Bronchial epithelial cell (primary cell): ENCODE measurements at regions not wholly inside any gene's neighbourhood (a gene's known extent, or its start where the extent isn't known, plus 50 kb on each side); places are given as distances from the start of the nearest gene placed in this dataset.

Experiments used
- DNase-seq: peaks from one replicate; pipeline ENCODE4 v3.0.0-alpha.2; 2010; ENCODE audit warnings: low read depth
- FAIRE-seq: peaks from 2 replicates; lab custom pipeline; 2011; peaks lifted over from hg19 to GRCh38; lab: Jason Lieb, UNC
- H3K27me3 ChIP-seq: 2 replicates; pipeline ENCODE4 v1.5.1; 2011; ENCODE audit warnings: low read length; ENCODE audit not compliant: control insufficient read depth, insufficient read depth
- H3K36me3 ChIP-seq: 2 replicates; pipeline ENCODE4 v1.5.1; 2011; ENCODE audit warnings: low read length; ENCODE audit not compliant: control insufficient read depth, insufficient read depth
- H3K4me3 ChIP-seq: 2 replicates; pipeline ENCODE4 v1.5.1; 2011; ENCODE audit warnings: mild to moderate bottlenecking, low read depth, low read length, control low read depth
- CTCF ChIP-seq: IDR thresholded peaks from 2 replicates; pipeline ENCODE4 v1.5.1; 2011; ENCODE audit warnings: mild to moderate bottlenecking, moderate library complexity, low read length, control low read depth, inconsistent platforms; ENCODE audit not compliant: insufficient read depth, severe bottlenecking

- FAIRE-seq (no peak), DNase-seq (no peak)
- Histone ChIP-seq H3K27me3 (no peaks in the 10 kb centered on the region), H3K36me3 (no peaks in the 10 kb centered on the region), H3K4me3 (no peak overlapping the region)
- no peak for TF ChIP-seq CTCF
Observed at GRCh38 chr12:77535734-77536133, 295.0 kb upstream of the NAV3 start.

GRCh38 chr12:77531912-77532311 is 298.8 kb upstream of the NAV3 start:
- Histone ChIP-seq H3K4me3 (no peak overlapping the region), H3K27me3 (no peaks in the 10 kb centered on the region), H3K36me3 (no peaks in the 10 kb centered on the region)
- FAIRE-seq (no peak), DNase-seq (no peak)
- no peak for TF ChIP-seq CTCF

- TF ChIP-seq CTCF = no peak
- H3K4me3 ChIP-seq = no peak overlapping the region
- FAIRE-seq = no peak
Observed at GRCh38 chr12:77522247-77522646, 308.4 kb upstream of the NAV3 start.

GRCh38 chr12:77521508-77522115 is 309.1 kb upstream of the NAV3 start:
- no peak for TF ChIP-seq CTCF
- FAIRE-seq (no peak), DNase-seq (no peak)
- Histone ChIP-seq H3K27me3 (no peaks in the 10 kb centered on the region), H3K36me3 (no peaks in the 10 kb centered on the region), H3K4me3 (no peak overlapping the region)

More at GRCh38 chr12:77522247-77522646, 308.4 kb upstream of the NAV3 start:
- Histone ChIP-seq H3K27me3 (no peaks in the 10 kb centered on the region), H3K36me3 (no peaks in the 10 kb centered on the region)
- DNase-seq = no peak

GRCh38 chr12:77514511-77514910 is 316.2 kb upstream of the NAV3 start:
- TF ChIP-seq CTCF = no peak
- no peak for DNase-seq
- Histone ChIP-seq H3K36me3 (no peaks in the 10 kb centered on the region), H3K4me3 (no peak overlapping the region), H3K27me3 (no peaks in the 10 kb centered on the region)
- FAIRE-seq = no peak

GRCh38 chr12:77510985-77511384 is 319.7 kb upstream of the NAV3 start:
- no peak for TF ChIP-seq CTCF
- FAIRE-seq = no peak
- no peaks in the 10 kb centered on the region for H3K27me3 ChIP-seq
- no peak overlapping the region for H3K4me3 ChIP-seq
- DNase-seq = no peak
- H3K36me3 ChIP-seq = no peaks in the 10 kb centered on the region
